Panc1 (cell line): ENCODE measurements at regions not wholly inside any gene's neighbourhood (a gene's known extent, or its start where the extent isn't known, plus 50 kb on each side); places are given as distances from the start of the nearest gene placed in this dataset.

Source experiments
- ATAC-seq: fragments of 200-7000 bp; cut with Tn5 transposase; 2 replicates; pipeline ENCODE4 v1.9.1; 2020; ENCODE audit warnings: mild to moderate bottlenecking, moderate library complexity
- BruUV-seq: library from RNA; stranded (reverse); fragments of 400-500 nt; replicated peaks from 2 replicates; lab custom pipeline; 2021; lab: Mats Ljungman, UMichigan
- CTCF ChIA-PET: fragments of 300-600 bp; sonication (Branson Sonifier 250); formaldehyde crosslinking; loops from one replicate; lab custom pipeline; 2022; ENCODE audit warnings: antibody characterized with exemption; lab: Charles Lee
- POLR2A ChIA-PET: fragments of 300-600 bp; sonication (Branson Sonifier 250); formaldehyde crosslinking; loops from one replicate; lab custom pipeline; 2022; ENCODE audit warnings: antibody characterized with exemption; lab: Charles Lee
- DNase-seq: peaks from one replicate; pipeline ENCODE4 v3.0.0-alpha.2; 2010; ENCODE audit warnings: low read depth, low spot score
- H3K27ac ChIP-seq: 2 replicates; pipeline ENCODE4 v1.5.1; 2011; ENCODE audit warnings: mild to moderate bottlenecking, low read length, inconsistent platforms
- H3K27me3 ChIP-seq: fragments of 200-500 bp; sonication (Bioruptor generic); 2 replicates; pipeline ENCODE4 v1.6.0; 2014; ENCODE audit warnings: low read length, inconsistent platforms; ENCODE audit not compliant: control insufficient read depth, insufficient read depth
- H3K36me3 ChIP-seq: fragments of 200-500 bp; sonication (Bioruptor generic); 2 replicates; pipeline ENCODE4 v1.5.1; 2014; ENCODE audit warnings: inconsistent platforms, mild to moderate bottlenecking, low read length, moderate library complexity; ENCODE audit not compliant: control insufficient read depth, insufficient read depth
- H3K4me1 ChIP-seq: 2 replicates; pipeline ENCODE4 v1.5.1; 2011; ENCODE audit warnings: inconsistent platforms, mild to moderate bottlenecking, low read length, moderate library complexity; ENCODE audit not compliant: control insufficient read depth, insufficient read depth
- H3K4me3 ChIP-seq, 2 experiments: 2 replicates each; pipeline ENCODE4 v1.5.1; 2011 to 2012; ENCODE audit warnings: low read depth in 2 of 2, low read length in 2 of 2, mild to moderate bottlenecking in 2 of 2, inconsistent platforms in 1 of 2, moderate library complexity in 1 of 2
- H3K9me3 ChIP-seq: fragments of 200-500 bp; sonication (Bioruptor generic); 2 replicates; pipeline ENCODE4 v1.5.1; 2014; ENCODE audit warnings: low read depth, mild to moderate bottlenecking, inconsistent platforms, low read length, moderate library complexity; ENCODE audit not compliant: control insufficient read depth, insufficient read depth
- POLR2AphosphoS5 ChIP-seq: IDR thresholded peaks from 2 replicates; pipeline ENCODE4 v1.6.1; 2012; ENCODE audit warnings: mild to moderate bottlenecking, low read depth, low read length, moderate library complexity
- REST ChIP-seq, 2 experiments: IDR thresholded peaks; 2 replicates each; pipeline ENCODE4 v1.6.1; 2011 to 2012; ENCODE audit warnings: low read depth in 2 of 2, control low read depth in 1 of 2, low read length in 1 of 2, mild to moderate bottlenecking in 1 of 2, moderate library complexity in 1 of 2; ENCODE audit not compliant: insufficient read depth in 1 of 2
- SIN3A ChIP-seq: IDR thresholded peaks from 2 replicates; pipeline ENCODE4 v1.6.1; 2012; ENCODE audit warnings: low read depth, mild to moderate bottlenecking, low read length, moderate library complexity, borderline replicate concordance; ENCODE audit not compliant: insufficient read depth
- TCF7L2 ChIP-seq: IDR thresholded peaks from 2 replicates; pipeline ENCODE4 v1.6.1; 2011; ENCODE audit warnings: mild to moderate bottlenecking, low read depth, low read length, inconsistent platforms
- in situ Hi-C: cut with HindIII; loops from 2 replicates; pipeline ENCODE4 v1.10.0; 2016; ENCODE audit warnings: low sequenced_read_pairs, low pct_unique_long_range_greater_than_20kb
- intact Hi-C: fragments of 100-400 bp; cut with micrococcal nuclease; formaldehyde crosslinking; loops from one replicate; pipeline ENCODE4 v1.10.0; 2022; ENCODE audit not compliant: unreplicated experiment
- TF ChIP-seq, protein P1 (sequence below): fragments of 450-650 bp; IDR thresholded peaks from 2 replicates; pipeline ENCODE4 v1.5.1; 2017; ENCODE audit warnings: mild to moderate bottlenecking

DNA sequence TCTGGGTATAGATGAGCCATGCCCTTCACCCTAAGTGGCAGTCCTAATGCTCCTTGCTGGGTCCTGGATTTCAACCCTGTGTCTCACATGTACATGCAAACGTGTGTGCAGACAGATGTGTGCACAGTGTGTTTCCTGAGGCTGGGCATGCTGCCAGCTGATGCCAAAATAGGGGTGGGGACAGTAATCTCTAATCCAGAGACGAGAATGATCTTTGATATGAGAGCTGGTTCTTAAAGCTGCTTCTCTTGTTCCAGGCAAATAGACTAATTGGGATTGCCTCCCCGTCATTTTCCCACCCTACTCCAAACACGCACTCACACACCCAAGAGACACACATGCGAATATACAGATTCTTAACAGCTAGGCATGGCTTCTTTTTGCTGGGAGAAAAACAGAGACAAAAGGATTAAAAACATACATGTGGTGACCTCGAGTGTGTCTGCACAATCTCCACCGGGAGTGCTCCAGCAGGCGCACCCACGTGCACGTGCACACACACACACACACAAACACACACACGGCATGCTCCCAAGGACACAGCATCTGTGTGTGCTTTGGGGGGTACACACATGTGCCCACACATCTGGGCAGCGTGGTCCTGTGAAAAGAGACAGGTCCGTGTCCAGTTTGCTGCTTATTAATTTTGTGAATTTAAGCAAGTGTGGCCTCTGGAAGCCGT, 102.1 kb upstream of the ZBTB40 start:
- H3K27ac ChIP-seq = no peak overlapping the region
- no TSS peak for BruUV-seq
- POLR2A ChIA-PET = no interaction called here
- ATAC-seq (no peak), DNase-seq (no peak)
- in situ Hi-C loops (no loop called here), intact Hi-C loops (no loop called here)
- CTCF ChIA-PET = no interaction called here
- no peaks in the 10 kb centered on the region for H3K9me3 ChIP-seq
- no peak for TF ChIP-seq REST (IDR thresholded peaks at IDR 0.05; ENCODE audit: insufficient read depth in 1 of 2, low read depth in 2 of 2, low read length in 1 of 2)
- no peak for TF ChIP-seq POLR2AphosphoS5
- TF ChIP-seq SIN3A = no peak
- TF ChIP-seq, protein P1, sequence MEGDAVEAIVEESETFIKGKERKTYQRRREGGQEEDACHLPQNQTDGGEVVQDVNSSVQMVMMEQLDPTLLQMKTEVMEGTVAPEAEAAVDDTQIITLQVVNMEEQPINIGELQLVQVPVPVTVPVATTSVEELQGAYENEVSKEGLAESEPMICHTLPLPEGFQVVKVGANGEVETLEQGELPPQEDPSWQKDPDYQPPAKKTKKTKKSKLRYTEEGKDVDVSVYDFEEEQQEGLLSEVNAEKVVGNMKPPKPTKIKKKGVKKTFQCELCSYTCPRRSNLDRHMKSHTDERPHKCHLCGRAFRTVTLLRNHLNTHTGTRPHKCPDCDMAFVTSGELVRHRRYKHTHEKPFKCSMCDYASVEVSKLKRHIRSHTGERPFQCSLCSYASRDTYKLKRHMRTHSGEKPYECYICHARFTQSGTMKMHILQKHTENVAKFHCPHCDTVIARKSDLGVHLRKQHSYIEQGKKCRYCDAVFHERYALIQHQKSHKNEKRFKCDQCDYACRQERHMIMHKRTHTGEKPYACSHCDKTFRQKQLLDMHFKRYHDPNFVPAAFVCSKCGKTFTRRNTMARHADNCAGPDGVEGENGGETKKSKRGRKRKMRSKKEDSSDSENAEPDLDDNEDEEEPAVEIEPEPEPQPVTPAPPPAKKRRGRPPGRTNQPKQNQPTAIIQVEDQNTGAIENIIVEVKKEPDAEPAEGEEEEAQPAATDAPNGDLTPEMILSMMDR = no peak
- TF ChIP-seq TCF7L2 = no peak
- no peaks in the 10 kb centered on the region for H3K36me3 ChIP-seq
- no peak overlapping the region for H3K4me3 ChIP-seq
- H3K27me3 ChIP-seq = no peaks in the 10 kb centered on the region; the same call in 1 of the 2 replicates
- H3K4me1 ChIP-seq = peaks cover 8% of the 10 kb centered on the region

DNA sequence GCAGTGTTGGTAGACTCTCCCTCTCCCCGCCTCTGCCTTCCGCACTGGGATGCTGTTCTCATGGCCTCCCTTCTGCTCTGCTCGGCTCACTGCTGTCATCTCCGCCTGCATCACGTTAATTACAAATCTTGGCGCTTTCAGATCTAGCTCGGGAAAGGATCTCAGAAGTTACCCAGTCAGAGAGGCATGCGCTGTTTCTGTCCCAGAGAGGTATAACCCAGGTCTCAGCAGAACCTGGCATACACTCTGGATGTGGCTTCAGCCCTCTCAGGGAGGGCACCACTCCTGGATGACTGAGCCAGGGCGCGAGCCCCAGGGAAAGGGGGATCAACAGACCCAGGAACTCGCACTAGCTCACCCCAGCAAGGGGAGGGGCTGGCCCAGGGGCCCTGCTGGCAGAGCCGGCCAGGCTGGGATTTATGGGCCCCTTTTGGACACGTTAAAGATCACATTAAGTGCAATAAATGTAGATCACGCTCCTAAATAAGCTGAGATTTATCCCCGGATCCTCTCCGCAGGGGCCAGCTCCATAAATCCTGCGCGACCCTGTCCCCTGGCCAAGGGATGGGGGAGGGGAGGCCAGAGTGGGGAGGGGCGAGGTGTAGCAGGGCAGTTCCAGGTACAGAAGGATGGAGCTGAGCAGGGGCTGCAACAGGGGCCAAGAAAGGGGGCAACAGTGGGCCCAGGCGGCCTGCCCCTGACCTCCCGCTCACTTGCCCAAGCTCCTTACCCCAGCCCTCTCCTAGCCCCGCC, 101.3 kb upstream of the ZBTB40 start:
- ATAC-seq (no peak), DNase-seq (no peak)
- Histone ChIP-seq H3K9me3 (no peaks in the 10 kb centered on the region), H3K4me3 (no peak overlapping the region), H3K4me1 (peaks cover 8% of the 10 kb centered on the region), H3K27ac (no peak overlapping the region), H3K27me3 (no peaks in the 10 kb centered on the region; the same call in 1 of the 2 replicates), H3K36me3 (no peaks in the 10 kb centered on the region)
- no TSS peak for BruUV-seq
- TF ChIP-seq TCF7L2 (no peak), SIN3A (no peak)
- TF ChIP-seq, protein P1 = no peak
- ChIA-PET POLR2A (interaction anchor here (0.6 kb wide), 1 partner anchor 9 kb away, joined by 12 read pairs; no protein-coding TSS in a partner anchor), CTCF (no interaction called here)
- in situ Hi-C loops (no loop called here), intact Hi-C loops (no loop called here)
